ENCODE measurements at regions not wholly inside any gene's neighbourhood (a gene's known extent, or its start where the extent isn't known, plus 50 kb on each side); places are given as distances from the start of the nearest gene placed in this dataset.
"Not testable (repeated sequence)": the region's sequence is repeated elsewhere in the genome, so short reads cannot be mapped to it uniquely, and the experiment has no call there.

- DNase-seq (ENCODE audit: low read depth): no peak
Observed at GRCh38 chr4:188737251-188738002, 598.2 kb downstream of the TRIML1 start.

DNA sequence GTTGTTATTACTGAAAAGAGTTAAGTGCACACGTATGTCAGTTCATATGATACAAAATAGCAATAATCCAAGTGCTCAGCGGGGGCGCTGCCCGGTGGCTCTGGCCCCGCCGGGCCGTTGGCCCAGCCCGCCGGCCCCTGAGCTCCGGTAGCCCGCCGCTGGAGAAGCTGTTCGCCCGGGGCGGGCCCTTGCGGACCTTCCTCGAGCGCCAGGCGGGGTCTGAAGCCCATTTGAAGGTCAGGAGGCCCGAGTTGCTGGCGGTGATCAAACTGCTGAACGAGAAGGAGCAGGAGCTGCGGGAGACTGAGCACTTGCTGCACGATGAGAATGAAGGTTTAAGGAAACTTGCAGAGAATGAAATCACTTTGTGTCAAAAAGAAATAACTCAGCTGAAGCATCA is 599.0 kb downstream of the TRIML1 start:
- not testable (repeated sequence) for DNase-seq (ENCODE audit: low read depth)

GRCh38 chr4:188740172-188740571 is 600.9 kb downstream of the TRIML1 start:
- DNase-seq (ENCODE audit: low read depth): not testable (repeated sequence)

- DNase-seq (ENCODE audit: low read depth): not testable (repeated sequence)
Observed at GRCh38 chr4:188740791-188741190, 601.5 kb downstream of the TRIML1 start.

DNA sequence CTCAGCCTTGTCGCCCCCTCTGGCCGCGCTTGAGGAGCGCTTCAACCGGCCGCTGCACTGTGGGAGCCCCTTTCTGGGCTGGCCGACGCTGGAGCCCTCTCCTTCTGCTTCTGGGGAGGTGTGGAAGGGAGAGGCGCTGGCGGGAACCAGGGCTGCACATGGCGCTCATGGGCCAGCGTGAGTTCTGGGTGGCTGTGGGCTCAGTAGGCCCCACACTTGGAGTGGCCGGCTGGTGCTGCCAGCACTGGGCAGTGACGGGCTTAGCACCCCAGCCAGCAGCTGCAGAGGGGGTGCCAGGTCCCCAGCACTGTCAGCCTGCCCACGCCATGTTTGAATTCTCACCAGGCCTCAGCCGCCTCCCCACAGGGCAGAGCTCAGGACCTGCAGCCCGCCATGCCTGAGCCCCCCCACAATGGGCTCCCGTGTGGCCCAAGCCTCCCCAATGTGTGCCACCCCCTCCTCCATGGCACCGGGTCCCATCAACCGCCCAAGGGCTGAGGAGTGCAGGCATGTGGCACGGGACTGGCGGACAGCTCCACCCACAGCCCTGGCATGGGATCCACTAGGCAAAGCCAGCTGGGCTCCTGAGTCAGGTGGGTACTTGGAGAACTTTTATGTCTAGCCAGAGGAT is 615.2 kb downstream of the TRIML1 start:
- no peak for DNase-seq (ENCODE audit: low read depth)

DNA sequence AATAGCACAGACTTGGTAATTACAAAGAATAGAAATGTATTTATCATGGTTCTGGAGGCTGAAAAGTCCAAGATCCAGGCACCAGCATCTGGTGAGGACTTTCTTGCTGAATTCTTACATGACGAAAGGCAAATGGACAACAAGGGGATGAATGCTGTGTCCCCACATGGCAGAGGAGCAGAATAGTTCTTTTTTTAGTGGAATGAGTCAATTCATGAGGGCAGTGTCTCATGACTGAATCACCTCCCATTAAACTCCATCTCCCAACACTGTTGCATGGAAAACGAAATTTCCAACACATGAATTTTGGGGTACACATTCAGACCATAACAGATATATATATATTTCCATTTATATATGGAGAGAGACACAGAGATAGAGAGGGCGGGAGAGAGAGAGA is 628.3 kb downstream of the TRIML1 start:
- DNase-seq (ENCODE audit: low read depth): no peak

DNA sequence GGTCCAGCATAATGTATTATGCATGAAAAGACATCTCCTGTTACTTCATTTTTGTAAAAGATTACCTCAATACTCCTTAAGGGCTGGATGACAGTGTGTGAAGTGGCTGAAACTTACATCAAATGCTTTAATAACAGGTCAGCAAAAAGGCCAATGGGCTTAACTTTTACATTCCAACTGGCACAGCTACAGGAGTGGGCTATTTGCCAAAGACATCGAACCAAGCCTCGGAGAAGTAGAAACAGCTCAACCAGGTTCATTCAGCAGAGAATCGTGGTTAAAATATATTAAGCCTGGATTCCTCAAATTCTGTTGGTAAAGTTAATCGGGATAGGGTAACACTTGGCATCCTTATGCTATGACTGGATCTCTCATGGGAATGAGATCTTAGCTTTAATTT is 639.7 kb downstream of the TRIML1 start:
- no peak for DNase-seq (ENCODE audit: low read depth)

DNA sequence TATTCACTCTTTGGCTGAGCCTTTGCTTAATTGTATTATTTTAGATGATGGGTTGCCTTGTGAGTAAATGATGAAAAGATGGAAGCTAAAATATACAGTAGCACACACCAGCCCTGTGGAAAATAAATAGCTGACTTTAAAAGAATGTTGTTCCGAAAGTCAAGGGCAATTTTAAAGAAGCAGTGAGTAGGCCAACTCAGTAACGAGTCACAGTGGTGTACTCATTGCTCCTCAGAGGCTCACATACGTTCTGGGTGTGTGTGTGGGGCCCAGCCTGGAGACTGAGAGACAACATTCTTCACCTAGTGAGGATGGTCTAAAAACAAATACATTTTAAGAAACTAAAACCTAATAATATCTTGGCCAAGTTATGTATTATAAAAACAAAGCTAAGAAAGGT is 640.3 kb downstream of the TRIML1 start:
- no peak for DNase-seq (ENCODE audit: low read depth)

- DNase-seq (ENCODE audit: low read depth): no peak
Observed at GRCh38 chr4:188780028-188780427, 640.8 kb downstream of the TRIML1 start.

DNA sequence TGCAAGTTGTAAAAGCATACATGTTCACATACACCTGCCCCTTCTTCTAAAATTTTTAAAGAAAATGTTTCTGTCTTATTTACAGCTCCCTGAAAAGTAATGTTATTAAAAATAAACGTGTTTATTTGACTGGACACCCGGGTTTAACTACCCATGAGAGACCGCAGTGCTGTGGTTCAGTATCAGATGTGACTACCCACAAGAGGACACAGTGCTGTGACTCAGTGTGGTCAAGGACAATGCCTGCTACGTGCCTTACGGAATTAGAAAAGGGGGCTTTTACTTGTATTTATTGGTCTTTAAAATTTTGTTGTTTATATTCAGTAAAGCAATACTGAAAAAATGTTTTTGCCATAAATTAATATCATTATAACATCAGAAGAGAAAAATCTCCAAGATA is 641.4 kb downstream of the TRIML1 start:
- DNase-seq (ENCODE audit: low read depth): no peak

DNA sequence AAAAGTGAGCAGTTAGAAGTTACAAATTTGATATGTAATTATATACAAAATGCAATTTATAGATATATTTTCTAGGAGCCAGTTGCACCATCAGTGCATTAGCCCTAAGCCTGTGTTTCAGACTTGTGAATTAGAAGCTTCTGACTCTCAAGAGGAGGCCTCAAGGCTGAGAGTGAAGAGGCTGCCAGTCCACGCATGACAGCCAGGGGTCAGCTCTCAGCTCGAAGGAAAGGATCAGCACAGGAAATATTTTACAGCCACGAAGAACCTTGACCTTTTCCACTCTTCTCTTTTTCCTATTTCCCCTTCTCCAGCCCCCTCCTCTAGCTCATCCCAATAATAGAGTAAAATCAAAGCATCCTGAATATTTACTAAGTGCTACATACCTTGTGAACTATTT is 642.4 kb downstream of the TRIML1 start:
- DNase-seq (ENCODE audit: low read depth): no peak

GRCh38 chr4:188783175-188783574 is 643.9 kb downstream of the TRIML1 start:
- DNase-seq (ENCODE audit: low read depth): no peak

DNA sequence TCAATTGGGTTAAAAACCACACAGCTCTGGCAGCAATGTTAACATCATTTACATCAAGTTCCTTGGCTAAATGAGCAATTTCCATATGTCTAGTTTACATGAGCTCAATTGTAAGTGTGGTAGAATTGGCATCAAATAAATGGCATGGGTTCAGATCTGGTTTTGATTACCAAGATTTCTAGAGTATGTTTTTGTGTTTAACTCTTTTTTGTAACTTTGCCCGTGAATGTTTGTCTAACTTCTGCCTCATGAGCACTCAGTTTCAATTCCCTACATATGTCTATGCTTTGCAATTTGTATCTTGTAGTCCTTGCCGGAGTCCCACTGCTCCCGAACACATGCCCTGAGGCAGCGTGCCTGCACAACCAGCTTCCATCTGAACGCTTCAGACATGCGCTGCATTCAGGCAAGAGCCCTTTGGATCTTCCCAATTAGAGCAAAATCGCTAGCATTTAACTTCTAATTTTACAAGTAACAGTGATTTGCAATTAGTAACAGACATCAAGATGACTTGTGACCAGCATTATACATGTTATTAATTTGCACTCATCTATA is 644.4 kb downstream of the TRIML1 start:
- DNase-seq (ENCODE audit: low read depth): no peak

GRCh38 chr4:188796600-188796999 is 657.4 kb downstream of the TRIML1 start:
- not testable (repeated sequence) for DNase-seq (ENCODE audit: low read depth)

GRCh38 chr4:188797011-188797410 is 657.8 kb downstream of the TRIML1 start:
- not testable (repeated sequence) for DNase-seq (ENCODE audit: low read depth)

DNA sequence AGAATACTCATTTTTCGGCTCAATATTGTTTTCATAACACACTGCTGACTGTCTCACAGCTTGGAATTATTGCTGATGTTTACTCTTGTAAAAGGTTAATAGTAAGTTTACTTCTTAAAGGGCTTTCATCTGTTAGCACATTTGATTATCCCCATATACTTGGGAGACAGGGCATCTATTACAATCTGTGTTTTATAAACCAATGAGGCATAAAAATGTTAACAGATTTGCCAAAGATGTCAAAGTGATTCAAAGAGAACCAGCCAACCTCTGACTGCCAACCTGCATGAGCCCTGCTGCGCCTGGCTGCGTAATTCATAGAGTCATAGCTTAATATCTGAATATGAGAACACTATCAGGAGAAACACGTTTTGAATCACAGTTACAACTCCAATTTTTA is 665.6 kb downstream of the TRIML1 start:
- DNase-seq (ENCODE audit: low read depth): no peak

DNA sequence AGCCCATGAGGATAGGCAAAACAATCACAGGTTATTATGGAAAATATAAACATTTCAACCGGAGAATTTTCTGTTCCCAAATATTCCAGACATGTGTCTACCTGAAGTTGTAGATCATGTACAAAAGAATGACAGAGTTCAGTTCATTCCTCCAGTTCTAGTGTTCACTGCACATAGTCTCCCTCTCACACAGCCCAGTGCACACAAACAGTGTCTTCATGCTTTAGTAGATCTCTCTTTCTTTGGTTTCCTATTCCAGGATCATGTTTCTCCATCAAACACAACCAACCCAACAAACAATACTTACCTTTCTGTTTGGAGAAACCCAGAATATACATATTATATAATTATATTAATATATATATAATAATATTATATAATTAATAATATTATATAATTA is 671.9 kb downstream of the TRIML1 start:
- no peak for DNase-seq (ENCODE audit: low read depth)

- no peak for DNase-seq (ENCODE audit: low read depth)
Observed at GRCh38 chr4:188812644-188813043, 673.4 kb downstream of the TRIML1 start.

- DNase-seq (ENCODE audit: low read depth): no peak
Observed at GRCh38 chr4:188818300-188818699, 679.1 kb downstream of the TRIML1 start.

GRCh38 chr4:188819233-188819632 is 680.0 kb downstream of the TRIML1 start:
- no peak for DNase-seq (ENCODE audit: low read depth)

DNA sequence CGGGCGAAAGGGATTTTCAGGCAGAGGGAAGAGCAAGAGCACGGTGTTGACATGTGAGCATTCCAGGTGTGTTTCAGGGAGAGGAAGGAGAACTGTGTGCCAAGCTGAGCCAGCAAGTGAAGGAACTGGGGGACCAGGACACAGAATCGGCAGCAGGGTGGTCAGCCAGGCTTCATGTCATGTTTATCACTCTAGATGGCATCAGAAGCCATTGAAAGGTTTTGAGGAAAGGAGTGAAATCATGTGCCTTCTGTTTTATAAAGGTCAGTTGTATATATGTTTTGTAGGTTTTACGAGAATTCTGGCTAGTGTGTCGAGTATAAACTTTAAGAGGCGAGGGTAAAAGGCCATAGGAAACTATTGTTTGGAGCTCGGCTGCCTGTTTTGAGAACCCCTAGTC is 682.3 kb downstream of the TRIML1 start:
- DNase-seq (ENCODE audit: low read depth): no peak

- no peak for DNase-seq (ENCODE audit: low read depth)
Observed at GRCh38 chr4:188822698-188823097, 683.5 kb downstream of the TRIML1 start.

GRCh38 chr4:188824553-188824952 is 685.3 kb downstream of the TRIML1 start:
- no peak for DNase-seq (ENCODE audit: low read depth)

- DNase-seq (ENCODE audit: low read depth): no peak
Observed at GRCh38 chr4:188826393-188826792, 687.2 kb downstream of the TRIML1 start.
